SH-SY5Y (cell line): ENCODE measurements at regions not wholly inside any gene's neighbourhood (a gene's known extent, or its start where the extent isn't known, plus 50 kb on each side); places are given as distances from the start of the nearest gene placed in this dataset.

ENCODE experiments used
- GATA2 ChIP-seq: IDR thresholded peaks from 2 replicates; pipeline ENCODE4 v1.6.1; 2011; ENCODE audit warnings: mild to moderate bottlenecking, low read depth, low read length
- GATA3 ChIP-seq: IDR thresholded peaks from 2 replicates; pipeline ENCODE4 v1.6.1; 2011; ENCODE audit warnings: low read depth, mild to moderate bottlenecking, low read length, moderate library complexity

DNA sequence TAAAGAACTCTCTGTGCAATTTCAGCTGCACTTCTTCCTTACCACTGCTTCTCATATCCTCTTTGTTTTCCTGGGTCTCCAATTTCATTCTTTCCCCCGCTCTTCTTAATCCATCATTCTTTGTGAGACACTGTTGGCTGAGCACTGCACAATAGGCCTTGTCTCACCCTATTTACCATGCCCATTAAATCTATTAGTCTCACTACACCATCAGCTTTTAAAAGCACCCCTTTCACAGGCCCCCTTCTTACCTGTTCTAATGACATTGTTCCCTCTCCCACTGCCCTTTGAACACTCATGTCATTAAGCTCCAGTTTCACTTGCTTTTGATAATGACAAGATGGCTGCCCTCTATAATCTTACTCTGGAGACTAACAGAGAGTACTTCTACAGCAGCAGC is 404.1 kb upstream of the ACVR2A start:
- TF ChIP-seq GATA2 = no peak
- no peak for TF ChIP-seq GATA3
